ENCODE measurements at regions not wholly inside any gene's neighbourhood (a gene's known extent, or its start where the extent isn't known, plus 50 kb on each side); places are given as distances from the start of the nearest gene placed in this dataset.

GRCh38 chr4:170325599-170325998 is 235.8 kb upstream of the AADAT start:
- intact Hi-C loops (cut with micrococcal nuclease) = no loop called here
- no peak overlapping the region for H3K4me3 Mint-ChIP-seq (ENCODE audit: unreplicated experiment)
- no peaks in the 10 kb centered on the region for H3K4me1 Mint-ChIP-seq (ENCODE audit: insufficient read depth, unreplicated experiment)
- no peaks in the 10 kb centered on the region for H3K36me3 Mint-ChIP-seq (ENCODE audit: insufficient read depth, unreplicated experiment)
- DNase-seq (ENCODE audit: unreplicated experiment) = no peak
- H3K9me3 Mint-ChIP-seq (ENCODE audit: unreplicated experiment) = peaks cover 9% of the 10 kb centered on the region
- no peak overlapping the region for H3K27ac Mint-ChIP-seq (ENCODE audit: low read depth, unreplicated experiment)
- ChIA-PET POLR2A (no interaction called here), CTCF (no interaction called here)
- no peaks in the 10 kb centered on the region for H3K27me3 Mint-ChIP-seq (ENCODE audit: insufficient read depth, unreplicated experiment)
- no TSS peak for BruUV-seq (replicated peaks)
- TF ChIP-seq, protein P1, sequence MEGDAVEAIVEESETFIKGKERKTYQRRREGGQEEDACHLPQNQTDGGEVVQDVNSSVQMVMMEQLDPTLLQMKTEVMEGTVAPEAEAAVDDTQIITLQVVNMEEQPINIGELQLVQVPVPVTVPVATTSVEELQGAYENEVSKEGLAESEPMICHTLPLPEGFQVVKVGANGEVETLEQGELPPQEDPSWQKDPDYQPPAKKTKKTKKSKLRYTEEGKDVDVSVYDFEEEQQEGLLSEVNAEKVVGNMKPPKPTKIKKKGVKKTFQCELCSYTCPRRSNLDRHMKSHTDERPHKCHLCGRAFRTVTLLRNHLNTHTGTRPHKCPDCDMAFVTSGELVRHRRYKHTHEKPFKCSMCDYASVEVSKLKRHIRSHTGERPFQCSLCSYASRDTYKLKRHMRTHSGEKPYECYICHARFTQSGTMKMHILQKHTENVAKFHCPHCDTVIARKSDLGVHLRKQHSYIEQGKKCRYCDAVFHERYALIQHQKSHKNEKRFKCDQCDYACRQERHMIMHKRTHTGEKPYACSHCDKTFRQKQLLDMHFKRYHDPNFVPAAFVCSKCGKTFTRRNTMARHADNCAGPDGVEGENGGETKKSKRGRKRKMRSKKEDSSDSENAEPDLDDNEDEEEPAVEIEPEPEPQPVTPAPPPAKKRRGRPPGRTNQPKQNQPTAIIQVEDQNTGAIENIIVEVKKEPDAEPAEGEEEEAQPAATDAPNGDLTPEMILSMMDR (IDR thresholded peaks at IDR 0.05; ENCODE audit: unreplicated experiment) = no peak

GRCh38 chr4:170323623-170324022 is 233.9 kb upstream of the AADAT start:
- Mint-ChIP-seq H3K4me3 (ENCODE audit: unreplicated experiment) (no peak overlapping the region), H3K27ac (ENCODE audit: low read depth, unreplicated experiment) (no peak overlapping the region), H3K36me3 (ENCODE audit: insufficient read depth, unreplicated experiment) (no peaks in the 10 kb centered on the region), H3K4me1 (ENCODE audit: insufficient read depth, unreplicated experiment) (no peaks in the 10 kb centered on the region), H3K27me3 (ENCODE audit: insufficient read depth, unreplicated experiment) (no peaks in the 10 kb centered on the region), H3K9me3 (ENCODE audit: unreplicated experiment) (peaks cover 9% of the 10 kb centered on the region)
- TF ChIP-seq, protein P1 (IDR thresholded peaks at IDR 0.05; ENCODE audit: unreplicated experiment) = no peak
- POLR2A ChIA-PET = no interaction called here
- CTCF ChIA-PET = no interaction called here
- no peak for DNase-seq (ENCODE audit: unreplicated experiment)
- intact Hi-C loops (cut with micrococcal nuclease) = no loop called here
- no TSS peak for BruUV-seq (replicated peaks)

DNA sequence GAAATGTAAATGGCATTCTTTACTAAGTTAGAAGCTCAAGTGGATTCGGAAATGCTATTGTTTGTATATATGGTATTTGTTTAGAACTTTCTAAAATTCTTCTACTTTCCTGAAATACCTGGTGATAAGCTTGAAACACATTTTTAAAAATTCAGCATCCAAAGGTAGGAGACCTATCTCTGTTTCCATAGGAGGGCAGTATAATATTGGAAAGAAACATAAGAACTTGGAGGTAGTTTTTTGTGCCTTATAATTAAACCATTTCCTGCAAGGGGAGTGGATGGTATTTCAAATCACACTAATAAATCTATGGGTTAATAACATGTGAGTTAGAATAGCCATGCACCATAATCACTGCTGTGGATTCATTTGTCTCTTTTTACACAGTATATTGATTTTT is 217.4 kb upstream of the AADAT start:
- no peaks in the 10 kb centered on the region for H3K9me3 Mint-ChIP-seq (ENCODE audit: unreplicated experiment)
- DNase-seq (ENCODE audit: unreplicated experiment) = no peak
- H3K4me1 Mint-ChIP-seq (ENCODE audit: insufficient read depth, unreplicated experiment) = no peaks in the 10 kb centered on the region
- H3K36me3 Mint-ChIP-seq (ENCODE audit: insufficient read depth, unreplicated experiment) = no peaks in the 10 kb centered on the region
- TF ChIP-seq, protein P1 (IDR thresholded peaks at IDR 0.05; ENCODE audit: unreplicated experiment) = peak; percentile 7
- ChIA-PET POLR2A (no interaction called here), CTCF (interaction anchor here (0.6 kb wide), 1 partner anchor 15 kb away, joined by 3 read pairs; no protein-coding TSS in a partner anchor)
- H3K4me3 Mint-ChIP-seq (ENCODE audit: unreplicated experiment) = no peak overlapping the region
- no peak overlapping the region for H3K27ac Mint-ChIP-seq (ENCODE audit: low read depth, unreplicated experiment)
- H3K27me3 Mint-ChIP-seq (ENCODE audit: insufficient read depth, unreplicated experiment) = no peaks in the 10 kb centered on the region
- intact Hi-C loops (cut with micrococcal nuclease) = no loop called here
- no TSS peak for BruUV-seq (replicated peaks)

DNA sequence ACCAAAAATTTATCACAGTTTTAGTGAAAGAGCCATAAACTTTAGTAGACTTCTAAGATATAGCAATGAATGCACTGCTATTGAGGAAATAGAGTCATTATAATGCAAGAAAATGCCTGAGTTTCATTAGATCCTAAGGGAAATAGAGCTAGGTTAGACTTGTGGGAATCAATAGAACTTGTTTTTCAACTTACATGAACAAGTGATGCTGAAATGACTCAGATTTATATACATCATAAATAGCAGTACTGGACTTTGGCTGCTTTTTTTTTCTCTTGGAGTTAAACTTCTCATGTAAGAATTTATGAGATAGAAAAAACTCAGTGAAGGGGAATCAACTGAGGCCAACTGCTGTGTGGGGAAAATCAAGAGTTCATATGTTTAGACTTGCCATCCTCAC is 216.5 kb upstream of the AADAT start:
- intact Hi-C loops (cut with micrococcal nuclease) = no loop called here
- Mint-ChIP-seq H3K4me3 (ENCODE audit: unreplicated experiment) (no peak overlapping the region), H3K27me3 (ENCODE audit: insufficient read depth, unreplicated experiment) (no peaks in the 10 kb centered on the region), H3K36me3 (ENCODE audit: insufficient read depth, unreplicated experiment) (no peaks in the 10 kb centered on the region), H3K4me1 (ENCODE audit: insufficient read depth, unreplicated experiment) (no peaks in the 10 kb centered on the region), H3K27ac (ENCODE audit: low read depth, unreplicated experiment) (no peak overlapping the region), H3K9me3 (ENCODE audit: unreplicated experiment) (no peaks in the 10 kb centered on the region)
- TF ChIP-seq, protein P1 (IDR thresholded peaks at IDR 0.05; ENCODE audit: unreplicated experiment) = no peak
- DNase-seq (ENCODE audit: unreplicated experiment) = no peak
- no TSS peak for BruUV-seq (replicated peaks)
- CTCF ChIA-PET = no interaction called here
- POLR2A ChIA-PET = no interaction called here
